Testis (tissue), 2 donors: ENCODE measurements at regions not wholly inside any gene's neighbourhood (a gene's known extent, or its start where the extent isn't known, plus 50 kb on each side); places are given as distances from the start of the nearest gene placed in this dataset.
"Not testable (repeated sequence)": the region's sequence is repeated elsewhere in the genome, so short reads cannot be mapped to it uniquely, and the experiment has no call there.

ENCODE experiments used
- DNase-seq: peaks from one replicate; pipeline ENCODE4 v3.0.0-alpha.2; 2019
- H3K27ac ChIP-seq, 2 donors: fragments of 200-600 bp; sonication (generic); one replicate each; pipeline ENCODE4 v1.5.1; 2019
- H3K27me3 ChIP-seq: fragments of 200-600 bp; sonication (generic); one replicate; pipeline ENCODE4 v1.5.1; 2019
- H3K36me3 ChIP-seq: fragments of 200-600 bp; sonication (generic); one replicate; pipeline ENCODE4 v1.5.1; 2017; ENCODE audit warnings: low read depth; ENCODE audit errors: missing control alignments
- H3K4me1 ChIP-seq: fragments of 200-600 bp; sonication (generic); one replicate; pipeline ENCODE4 v1.5.1; 2019
- H3K4me3 ChIP-seq, 2 donors: fragments of 200-600 bp; sonication (generic); one replicate each; pipeline ENCODE4 v1.5.1; 2017 to 2019
- H3K9me3 ChIP-seq: fragments of 200-600 bp; sonication (generic); one replicate; pipeline ENCODE4 v1.5.1; 2017
- CTCF ChIP-seq, 3 experiments: fragments of 450-650 bp in 2 of 3; fragments of 200-600 bp in 1 of 3; sonication (generic) in 1 of 3; IDR thresholded peaks; one replicate each; pipeline ENCODE4 v1.5.1; 2016 to 2019; ENCODE audit warnings: antibody characterized with exemption in 3 of 3, mild to moderate bottlenecking in 2 of 3, moderate library complexity in 1 of 3
- POLR2A ChIP-seq: fragments of 450-650 bp; IDR thresholded peaks from one replicate; pipeline ENCODE4 v1.6.1; 2017; ENCODE audit warnings: antibody characterized with exemption, mild to moderate bottlenecking, moderate library complexity
- WGBS, 2 donors: methylation state at CpG; one replicate each; pipeline ENCODE4 v1.1.5; 2018; 5-methylcytosine and 5-hydroxymethylcytosine counted together
- intact Hi-C: fragments of 100-400 bp; cut with DNase I; formaldehyde crosslinking; loops from one replicate; pipeline ENCODE4 v1.15.1; 2023; ENCODE audit warnings: low total_unique reads

DNA sequence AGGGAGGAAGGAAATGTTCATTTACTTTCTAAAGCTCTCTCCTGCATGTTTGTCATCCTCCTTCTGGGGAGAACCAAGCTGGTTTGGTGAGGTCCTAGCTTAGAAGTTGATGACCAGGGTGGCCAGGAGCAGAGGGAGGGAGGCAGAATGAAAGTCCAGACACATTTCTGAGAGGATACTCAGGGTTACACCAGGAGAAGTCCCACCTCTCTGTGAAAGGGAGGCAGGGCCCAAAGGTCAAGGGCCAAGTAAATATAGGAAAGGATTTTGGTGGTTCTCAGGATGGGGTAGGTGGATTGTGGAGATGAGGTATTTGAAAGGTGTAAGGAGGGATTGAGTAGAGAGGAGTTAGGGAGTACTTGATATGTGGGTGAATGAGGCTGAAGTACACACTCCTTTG, 58.0 kb upstream of the FBXO11 start:
- no peaks in the 10 kb centered on the region for H3K27me3 ChIP-seq
- no peak overlapping the region for H3K27ac ChIP-seq
- TF ChIP-seq POLR2A (no peak), CTCF (IDR thresholded peaks at IDR 0.05) (no peak)
- H3K9me3 ChIP-seq = no peaks in the 10 kb centered on the region
- no peaks in the 10 kb centered on the region for H3K36me3 ChIP-seq
- intact Hi-C loops = no loop called here
- no peaks in the 10 kb centered on the region for H3K4me1 ChIP-seq
- DNase-seq = no peak
- H3K4me3 ChIP-seq = no peak overlapping the region

GRCh38 chr2:47964722-47965434, 58.6 kb upstream of the FBXO11 start:
- intact Hi-C loops = no loop called here
- H3K4me3 ChIP-seq = no peak overlapping the region
- H3K4me1 ChIP-seq = no peaks in the 10 kb centered on the region
- H3K36me3 ChIP-seq = no peaks in the 10 kb centered on the region
- TF ChIP-seq POLR2A (no peak), CTCF (IDR thresholded peaks at IDR 0.05) (no peak)
- DNase-seq = no peak
- H3K9me3 ChIP-seq = no peaks in the 10 kb centered on the region
- 70 to 72% methylated on average over 8 of the region's 8 CpGs for WGBS, 2 donors
- H3K27me3 ChIP-seq = no peaks in the 10 kb centered on the region
- no peak overlapping the region for H3K27ac ChIP-seq

GRCh38 chr2:47976728-47977127, 70.4 kb upstream of the FBXO11 start:
- H3K27ac ChIP-seq, intact Hi-C loops, DNase-seq, H3K36me3 ChIP-seq, H3K27me3 ChIP-seq, H3K4me3 ChIP-seq, H3K4me1 ChIP-seq, H3K9me3 ChIP-seq: not testable (repeated sequence)

DNA sequence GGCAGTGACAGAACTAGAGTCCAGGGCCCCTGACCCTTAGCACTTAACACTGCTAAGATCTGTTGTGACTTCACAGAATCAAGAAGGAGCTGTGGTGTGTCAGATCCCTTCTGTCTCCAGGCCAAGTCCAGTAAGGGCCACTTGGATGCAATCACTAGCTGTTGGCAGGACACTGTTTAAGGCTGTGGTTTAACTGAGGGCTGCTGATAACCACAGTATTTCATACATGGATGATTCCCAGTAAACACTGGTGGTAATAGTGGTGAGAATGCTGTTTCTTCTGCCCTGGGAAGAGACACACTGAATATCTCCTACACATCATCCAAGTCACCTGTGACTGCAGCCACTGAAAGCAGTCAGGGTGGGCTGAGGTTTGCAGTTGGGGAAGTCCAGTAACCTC, 77.7 kb upstream of the FBXO11 start:
- no peaks in the 10 kb centered on the region for H3K36me3 ChIP-seq
- H3K9me3 ChIP-seq = no peaks in the 10 kb centered on the region
- H3K4me3 ChIP-seq = no peak overlapping the region
- no peaks in the 10 kb centered on the region for H3K27me3 ChIP-seq
- TF ChIP-seq CTCF (IDR thresholded peaks at IDR 0.05) (no peak), POLR2A (no peak)
- no peaks in the 10 kb centered on the region for H3K4me1 ChIP-seq
- intact Hi-C loops = no loop called here
- no peak overlapping the region for H3K27ac ChIP-seq
- DNase-seq = no peak

DNA sequence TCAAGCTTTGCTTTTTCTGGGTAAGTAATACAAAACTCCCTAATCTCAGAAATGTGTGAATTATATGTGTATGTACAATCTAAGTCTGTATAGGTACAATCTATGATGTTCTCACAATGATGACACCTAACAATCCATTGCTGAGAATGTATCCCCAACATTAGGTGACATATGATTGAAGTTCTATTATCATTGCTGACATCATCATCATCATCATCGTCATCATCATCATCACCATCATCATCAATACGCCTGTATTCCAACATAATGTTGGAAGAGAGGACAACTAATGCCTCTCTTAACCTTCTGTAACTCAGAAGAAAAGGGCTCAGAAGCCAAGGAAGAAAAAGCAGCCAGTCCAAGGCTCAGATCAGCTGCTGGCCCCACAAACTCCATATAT, 84.2 kb upstream of the FBXO11 start:
- DNase-seq = no peak
- no peak for TF ChIP-seq CTCF (IDR thresholded peaks at IDR 0.05)
- no peak for TF ChIP-seq POLR2A
- no peaks in the 10 kb centered on the region for H3K36me3 ChIP-seq
- H3K4me3 ChIP-seq = no peak overlapping the region
- H3K27me3 ChIP-seq = no peaks in the 10 kb centered on the region
- no peaks in the 10 kb centered on the region for H3K9me3 ChIP-seq
- WGBS, 2 donors = 92 to 95% methylated on average over 2 of the region's 2 CpGs
- H3K27ac ChIP-seq = no peak overlapping the region
- intact Hi-C loops = no loop called here
- no peaks in the 10 kb centered on the region for H3K4me1 ChIP-seq
